Sigmoid colon (tissue), 4 donors: ENCODE measurements at regions not wholly inside any gene's neighbourhood (a gene's known extent, or its start where the extent isn't known, plus 50 kb on each side); places are given as distances from the start of the nearest gene placed in this dataset.

Source experiments
- CTCF ChIP-seq, 4 experiments: fragments of 450-650 bp in 3 of 4; fragments of 200-600 bp in 1 of 4; IDR thresholded peaks; one replicate each; pipeline ENCODE4 v1.5.1; 2016 to 2019; ENCODE audit warnings: antibody characterized with exemption in 4 of 4, mild to moderate bottlenecking in 3 of 4, moderate library complexity in 2 of 4
- EP300 ChIP-seq, 4 donors: sonication (generic); formaldehyde crosslinking; IDR thresholded peaks; one replicate each; pipeline ENCODE4 v1.6.1; 2017; ENCODE audit warnings: antibody characterized with exemption in 4 of 4
- POLR2AphosphoS5 ChIP-seq, 4 donors: sonication (generic); formaldehyde crosslinking; IDR thresholded peaks; one replicate each; pipeline ENCODE4 v1.6.1; 2017; ENCODE audit warnings: antibody characterized with exemption in 4 of 4

GRCh38 chr3:153484842-153485241 lies 322.8 kb downstream of the RAP2B start:
- TF ChIP-seq CTCF (IDR thresholded peaks at IDR 0.05), result no peak
- TF ChIP-seq POLR2AphosphoS5 (IDR thresholded peaks at IDR 0.05), result no peak
- no peak for TF ChIP-seq EP300 (IDR thresholded peaks at IDR 0.05)
